Activated naive CD4-positive, alpha-beta T cell treated with anti-CD3 and anti-CD28 coated beads, Interleukin-2, amount 10 ng/mL, durations not matched to agents 7 days and 5 days (primary cell): ENCODE measurements at regions not wholly inside any gene's neighbourhood (a gene's known extent, or its start where the extent isn't known, plus 50 kb on each side); places are given as distances from the start of the nearest gene placed in this dataset.

ENCODE experiments used
- CTCF ChIA-PET: fragments of 350-600 bp; sonication (Branson Sonifier 250); formaldehyde crosslinking; loops from one replicate; lab custom pipeline; 2021; ENCODE audit warnings: antibody characterized with exemption; lab: Charles Lee
- DNase-seq: peaks from one replicate; pipeline ENCODE4 v3.0.0-alpha.2; 2020
- H3K27ac Mint-ChIP-seq: one replicate; pipeline ENCODE4 v1.8.0; 2021; ENCODE audit warnings: mild to moderate bottlenecking, moderate library complexity, mixed read lengths
- H3K27me3 Mint-ChIP-seq: one replicate; pipeline ENCODE4 v1.8.0; 2021; ENCODE audit warnings: mild to moderate bottlenecking, mixed read lengths
- H3K36me3 Mint-ChIP-seq: one replicate; pipeline ENCODE4 v1.8.0; 2021; ENCODE audit warnings: mixed read lengths
- H3K4me1 Mint-ChIP-seq: one replicate; pipeline ENCODE4 v1.8.0; 2021; ENCODE audit warnings: mixed read lengths
- H3K4me3 Mint-ChIP-seq: one replicate; pipeline ENCODE4 v1.8.0; 2021; ENCODE audit warnings: mild to moderate bottlenecking, moderate library complexity, mixed read lengths
- H3K9me3 Mint-ChIP-seq: one replicate; pipeline ENCODE4 v1.8.0; 2021; ENCODE audit warnings: mixed read lengths

GRCh38 chr12:4111010-4111409 lies 162.6 kb upstream of the CCND2 start:
- Mint-ChIP-seq H3K4me3 (no peak overlapping the region), H3K4me1 (peaks cover 73% of the 10 kb centered on the region), H3K36me3 (peaks cover 3% of the 10 kb centered on the region), H3K9me3 (no peaks in the 10 kb centered on the region), H3K27ac (no peak overlapping the region), H3K27me3 (no peaks in the 10 kb centered on the region)
- no peak for DNase-seq
- CTCF ChIA-PET = interaction anchor here (2.3 to 2.7 kb wide), 2 partner anchors 31 to 166 kb away, joined by 8 to 22 read pairs; no protein-coding TSS in a partner anchor

DNA sequence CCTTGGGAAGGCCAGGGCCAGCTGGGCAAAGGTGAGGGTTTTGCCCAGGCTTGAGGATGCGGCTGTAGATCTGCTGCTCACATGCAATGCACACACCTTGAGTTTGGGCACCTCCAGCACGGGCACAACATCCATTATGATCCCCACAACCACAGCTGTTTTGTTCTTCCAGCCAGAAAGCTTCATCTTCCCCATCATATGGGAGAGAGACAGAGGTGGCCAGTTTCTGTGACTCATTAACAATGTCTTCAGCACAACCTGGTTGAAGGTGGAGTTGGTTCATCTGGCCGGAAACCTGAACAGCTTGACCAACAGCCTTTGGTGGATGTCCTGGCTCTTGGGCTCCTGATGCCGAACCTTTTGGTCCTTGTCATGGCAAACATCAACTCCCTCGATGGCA lies 163.7 kb upstream of the CCND2 start:
- H3K9me3 Mint-ChIP-seq = no peaks in the 10 kb centered on the region
- no peak for DNase-seq
- H3K4me3 Mint-ChIP-seq = no peak overlapping the region
- H3K4me1 Mint-ChIP-seq = peaks cover 66% of the 10 kb centered on the region
- CTCF ChIA-PET = interaction anchor here (1.2 to 2.7 kb wide), 3 partner anchors 33 to 167 kb away, joined by 3 to 22 read pairs (median 8); no protein-coding TSS in a partner anchor
- H3K27ac Mint-ChIP-seq = no peak overlapping the region
- peaks cover 3% of the 10 kb centered on the region for H3K36me3 Mint-ChIP-seq
- H3K27me3 Mint-ChIP-seq = no peaks in the 10 kb centered on the region

DNA sequence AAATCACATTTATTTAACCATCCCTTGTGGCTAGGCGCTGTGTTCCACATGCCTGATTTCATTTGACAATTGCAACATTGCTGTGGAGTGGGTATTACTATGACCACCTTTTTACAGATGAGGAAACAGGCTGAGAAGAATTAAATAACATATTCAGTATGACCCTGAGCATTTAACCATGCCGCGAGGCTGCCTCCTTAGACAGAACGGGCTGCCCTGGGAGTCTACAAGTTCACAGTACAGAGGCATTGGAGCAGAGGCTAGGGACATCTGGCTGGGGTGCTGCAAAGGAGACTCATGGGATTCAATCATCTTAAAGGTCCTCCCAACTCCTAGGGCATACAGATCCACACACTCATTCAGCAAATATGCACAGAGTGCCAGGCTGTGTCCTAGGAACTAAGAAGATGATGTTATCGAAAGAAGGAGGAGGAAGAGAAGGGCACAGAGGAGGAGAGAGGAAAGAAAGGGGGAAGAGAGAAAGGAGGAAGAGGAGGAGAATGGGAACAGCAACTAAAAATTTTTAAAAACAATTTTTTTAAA lies 164.7 kb upstream of the CCND2 start:
- Mint-ChIP-seq H3K27me3 (no peaks in the 10 kb centered on the region), H3K27ac (no peak overlapping the region), H3K4me3 (no peak overlapping the region), H3K9me3 (no peaks in the 10 kb centered on the region), H3K4me1 (peaks cover 63% of the 10 kb centered on the region), H3K36me3 (peaks cover 3% of the 10 kb centered on the region)
- DNase-seq = no peak
- CTCF ChIA-PET = interaction anchor here (1.5 to 3.1 kb wide), 6 partner anchors 33 to 164 kb away, joined by 3 to 127 read pairs (median 12); partner anchors contain the start of gene CCND2

- DNase-seq = no peak
- peaks cover 3% of the 10 kb centered on the region for H3K36me3 Mint-ChIP-seq
- no peaks in the 10 kb centered on the region for H3K9me3 Mint-ChIP-seq
- no peak overlapping the region for H3K4me3 Mint-ChIP-seq
- peaks cover 60% of the 10 kb centered on the region for H3K4me1 Mint-ChIP-seq
- CTCF ChIA-PET = interaction anchor here (0.6 to 3.1 kb wide), 25 partner anchors 9 to 223 kb away, joined by 3 to 127 read pairs (median 6); partner anchors contain the start of gene CCND2
- peaks cover 1% of the 10 kb centered on the region for H3K27me3 Mint-ChIP-seq
- peak overlapping the region; percentile 78 for H3K27ac Mint-ChIP-seq
These were observed 165.5 kb upstream of the CCND2 start for GRCh38 chr12:4107911-4108697.

GRCh38 chr12:4107436-4107878 lies 166.1 kb upstream of the CCND2 start:
- Mint-ChIP-seq H3K4me1 (peaks cover 53% of the 10 kb centered on the region), H3K27me3 (peaks cover 4% of the 10 kb centered on the region)

GRCh38 chr12:4106621-4107020 lies 166.9 kb upstream of the CCND2 start:
- Mint-ChIP-seq H3K36me3 (no peaks in the 10 kb centered on the region), H3K27me3 (peaks cover 4% of the 10 kb centered on the region), H3K9me3 (no peaks in the 10 kb centered on the region), H3K4me3 (no peak overlapping the region), H3K27ac (peak overlapping the region; percentile 78), H3K4me1 (peaks cover 46% of the 10 kb centered on the region)
- DNase-seq = peak; percentile 36
- CTCF ChIA-PET = interaction anchor here (1.1 to 3.1 kb wide), 11 partner anchors 10 to 221 kb away, joined by 3 to 127 read pairs (median 9); partner anchors contain the start of gene CCND2

More at GRCh38 chr12:4107436-4107878, 166.1 kb upstream of the CCND2 start:
- H3K36me3 Mint-ChIP-seq = peaks cover 2% of the 10 kb centered on the region
- no peak overlapping the region for H3K4me3 Mint-ChIP-seq
- peak overlapping the region; percentile 78 for H3K27ac Mint-ChIP-seq
- CTCF ChIA-PET = interaction anchor here (0.6 to 3.1 kb wide), 25 partner anchors 9 to 222 kb away, joined by 3 to 127 read pairs (median 6); partner anchors contain the start of gene CCND2
- peak; percentile 83 for DNase-seq
- H3K9me3 Mint-ChIP-seq = no peaks in the 10 kb centered on the region

DNA sequence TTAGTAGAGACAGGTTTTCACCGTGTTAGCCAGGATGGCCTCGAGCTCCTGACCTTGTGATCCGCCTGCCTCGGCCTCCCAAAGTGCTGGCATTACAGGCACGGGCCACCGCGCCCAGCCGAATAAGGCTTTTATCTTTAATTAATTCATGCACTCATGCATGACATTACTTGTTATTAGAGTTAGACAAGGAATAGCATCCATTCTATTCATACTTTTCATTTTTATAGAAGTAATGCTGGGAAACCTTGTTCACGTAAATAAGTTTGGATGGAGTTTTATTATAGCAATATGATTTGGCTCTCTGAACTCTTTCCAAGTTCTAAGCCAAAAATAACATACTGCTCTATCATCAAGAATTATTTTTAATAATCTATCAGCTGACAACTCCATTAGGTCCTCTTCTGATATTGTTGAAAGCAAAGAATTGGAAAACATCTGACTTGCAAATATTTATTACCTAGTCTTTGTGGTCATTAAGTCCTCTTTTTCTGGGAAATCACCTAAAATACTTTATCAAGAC lies 168.8 kb upstream of the CCND2 start:
- no peaks in the 10 kb centered on the region for H3K36me3 Mint-ChIP-seq
- CTCF ChIA-PET = no interaction called here
- no peaks in the 10 kb centered on the region for H3K9me3 Mint-ChIP-seq
- H3K4me3 Mint-ChIP-seq = no peak overlapping the region
- H3K4me1 Mint-ChIP-seq = peaks cover 35% of the 10 kb centered on the region
- DNase-seq = no peak
- H3K27me3 Mint-ChIP-seq = peaks cover 4% of the 10 kb centered on the region
- H3K27ac Mint-ChIP-seq = no peak overlapping the region

DNA sequence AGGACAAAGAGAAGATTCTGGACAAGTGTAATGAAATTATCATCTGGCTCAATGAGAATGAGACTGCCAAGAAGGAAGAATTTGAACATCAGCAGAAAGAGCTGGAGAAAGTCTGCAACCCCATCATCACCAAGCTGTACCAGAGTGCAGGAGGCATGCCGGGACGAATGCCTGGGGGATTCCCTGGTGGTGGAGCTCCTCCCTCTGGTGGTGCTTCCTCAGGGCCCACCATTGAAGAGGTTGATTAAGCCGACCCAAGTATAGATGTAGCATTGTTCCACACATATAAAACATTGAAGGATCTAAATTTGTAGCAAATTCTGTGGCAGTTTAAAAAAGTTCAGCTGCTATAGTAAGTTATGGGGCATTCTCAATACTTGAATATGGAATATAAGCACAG lies 174.3 kb upstream of the CCND2 start:
- Mint-ChIP-seq H3K4me1 (peaks cover 13% of the 10 kb centered on the region), H3K4me3 (no peak overlapping the region), H3K27me3 (peaks cover 15% of the 10 kb centered on the region), H3K27ac (no peak overlapping the region), H3K9me3 (no peaks in the 10 kb centered on the region), H3K36me3 (no peaks in the 10 kb centered on the region)
- CTCF ChIA-PET = interaction anchor here (1.1 to 1.7 kb wide), 2 partner anchors 108 to 216 kb away, joined by 3 to 5 read pairs; no protein-coding TSS in a partner anchor
- no peak for DNase-seq

DNA sequence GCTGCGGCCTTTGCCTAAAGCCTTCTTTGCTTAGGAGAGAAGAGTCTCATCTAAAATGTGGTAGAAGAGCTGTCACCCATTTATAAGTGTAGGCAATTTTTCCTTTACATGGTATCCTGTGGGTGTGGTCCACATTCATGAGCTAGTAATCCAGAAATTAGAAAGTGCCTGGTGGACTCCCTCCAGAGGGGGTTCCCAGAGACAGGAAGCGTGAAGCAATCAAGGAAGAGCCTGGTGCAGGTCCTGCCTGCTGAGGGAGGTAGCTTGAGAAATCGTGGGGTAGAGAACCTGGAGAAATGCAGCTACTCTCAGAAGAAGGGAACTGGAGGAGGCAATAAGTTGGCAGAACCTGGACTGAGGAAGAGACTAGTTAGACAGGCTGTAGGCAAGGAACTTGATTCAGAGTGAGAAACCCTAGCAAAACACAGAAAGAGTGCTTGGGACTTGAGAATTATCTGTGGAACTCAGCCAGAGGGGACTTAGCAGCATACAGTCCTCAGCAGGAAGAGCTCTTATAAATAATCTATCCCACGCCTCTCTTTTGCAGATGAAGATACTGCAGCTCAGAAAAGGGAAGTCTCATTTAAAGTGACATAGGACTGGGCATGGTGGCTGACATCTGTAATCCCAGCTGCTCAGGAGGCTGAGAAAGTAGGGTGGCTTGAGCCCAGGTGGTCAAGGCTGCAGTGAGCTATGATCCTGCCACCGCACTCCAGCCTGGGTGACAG lies 182.4 kb upstream of the CCND2 start:
- H3K9me3 Mint-ChIP-seq = no peaks in the 10 kb centered on the region
- CTCF ChIA-PET = no interaction called here
- peaks cover 4% of the 10 kb centered on the region for H3K4me1 Mint-ChIP-seq
- H3K27ac Mint-ChIP-seq = no peak overlapping the region
- H3K27me3 Mint-ChIP-seq = peaks cover 23% of the 10 kb centered on the region
- no peak overlapping the region for H3K4me3 Mint-ChIP-seq
- H3K36me3 Mint-ChIP-seq = no peaks in the 10 kb centered on the region
- no peak for DNase-seq

GRCh38 chr12:4089956-4090355 lies 183.6 kb upstream of the CCND2 start:
- H3K27me3 Mint-ChIP-seq = peaks cover 20% of the 10 kb centered on the region
- peaks cover 4% of the 10 kb centered on the region for H3K4me1 Mint-ChIP-seq
- H3K9me3 Mint-ChIP-seq = no peaks in the 10 kb centered on the region
- H3K27ac Mint-ChIP-seq = no peak overlapping the region
- no peak for DNase-seq
- no peaks in the 10 kb centered on the region for H3K36me3 Mint-ChIP-seq
- H3K4me3 Mint-ChIP-seq = no peak overlapping the region
- CTCF ChIA-PET = interaction anchor here (0.5 kb wide), 1 partner anchor 55 kb away, joined by 3 read pairs; no protein-coding TSS in a partner anchor

GRCh38 chr12:4089121-4089606 lies 184.4 kb upstream of the CCND2 start:
- DNase-seq = no peak
- no peaks in the 10 kb centered on the region for H3K9me3 Mint-ChIP-seq
- peaks cover 20% of the 10 kb centered on the region for H3K27me3 Mint-ChIP-seq
- CTCF ChIA-PET = interaction anchor here (0.5 kb wide), 1 partner anchor 56 kb away, joined by 3 read pairs; no protein-coding TSS in a partner anchor
- no peaks in the 10 kb centered on the region for H3K36me3 Mint-ChIP-seq
- peaks cover 4% of the 10 kb centered on the region for H3K4me1 Mint-ChIP-seq
- H3K27ac Mint-ChIP-seq = no peak overlapping the region
- no peak overlapping the region for H3K4me3 Mint-ChIP-seq

DNA sequence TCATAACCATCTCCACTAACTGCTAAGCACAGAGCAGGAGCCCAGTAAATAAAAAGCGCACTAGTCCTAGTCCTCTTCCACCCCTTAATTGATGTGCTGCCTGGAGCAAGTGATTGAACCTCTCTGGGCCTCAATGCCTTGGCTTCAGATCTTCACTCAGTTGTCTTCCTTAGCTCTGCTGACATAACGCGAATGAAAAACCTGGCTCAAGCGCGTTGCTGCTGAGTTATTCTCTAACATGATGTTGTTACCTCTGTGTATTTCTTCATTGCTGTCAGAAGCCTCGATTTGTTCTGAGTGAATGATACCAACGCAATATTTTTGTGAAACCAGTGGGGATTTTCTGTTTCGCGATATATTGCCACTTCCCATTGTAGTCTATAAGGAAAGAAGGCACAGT lies 185.1 kb upstream of the CCND2 start:
- CTCF ChIA-PET = no interaction called here
- H3K27me3 Mint-ChIP-seq = peaks cover 16% of the 10 kb centered on the region
- no peak for DNase-seq
- no peaks in the 10 kb centered on the region for H3K36me3 Mint-ChIP-seq
- H3K4me3 Mint-ChIP-seq = no peak overlapping the region
- H3K27ac Mint-ChIP-seq = no peak overlapping the region
- H3K4me1 Mint-ChIP-seq = peaks cover 4% of the 10 kb centered on the region
- no peaks in the 10 kb centered on the region for H3K9me3 Mint-ChIP-seq

- H3K27me3 Mint-ChIP-seq = peaks cover 16% of the 10 kb centered on the region
- DNase-seq = no peak
- peaks cover 4% of the 10 kb centered on the region for H3K4me1 Mint-ChIP-seq
- CTCF ChIA-PET = no interaction called here
- H3K9me3 Mint-ChIP-seq = no peaks in the 10 kb centered on the region
- H3K36me3 Mint-ChIP-seq = no peaks in the 10 kb centered on the region
- H3K4me3 Mint-ChIP-seq = no peak overlapping the region
- no peak overlapping the region for H3K27ac Mint-ChIP-seq
These were observed 187.1 kb upstream of the CCND2 start for GRCh38 chr12:4086481-4086880.
